ENCODE measurements at regions not wholly inside any gene's neighbourhood (a gene's known extent, or its start where the extent isn't known, plus 50 kb on each side); places are given as distances from the start of the nearest gene placed in this dataset.

DNA sequence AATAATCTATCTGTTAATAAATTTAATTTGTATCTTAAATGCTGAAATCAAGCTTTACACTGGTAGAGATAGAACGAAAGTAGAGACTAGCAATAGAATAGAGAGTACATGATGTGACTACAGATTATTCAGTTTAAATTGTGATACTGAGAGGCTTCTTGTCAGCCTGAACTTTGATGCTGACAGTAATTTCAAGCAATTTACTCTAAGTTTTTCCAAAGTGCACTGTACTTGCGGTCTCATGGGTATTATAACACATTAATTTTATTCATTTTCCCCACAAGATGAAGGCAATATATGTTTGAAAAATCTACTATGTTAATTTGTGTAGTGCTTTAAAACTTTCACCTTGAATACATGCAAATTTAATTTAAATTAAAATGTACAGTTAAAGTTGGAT is 914.0 kb upstream of the FBXO33 start:
- peaks cover 12% of the 10 kb centered on the region for H3K9me3 Mint-ChIP-seq
- TF ChIP-seq, protein P1, sequence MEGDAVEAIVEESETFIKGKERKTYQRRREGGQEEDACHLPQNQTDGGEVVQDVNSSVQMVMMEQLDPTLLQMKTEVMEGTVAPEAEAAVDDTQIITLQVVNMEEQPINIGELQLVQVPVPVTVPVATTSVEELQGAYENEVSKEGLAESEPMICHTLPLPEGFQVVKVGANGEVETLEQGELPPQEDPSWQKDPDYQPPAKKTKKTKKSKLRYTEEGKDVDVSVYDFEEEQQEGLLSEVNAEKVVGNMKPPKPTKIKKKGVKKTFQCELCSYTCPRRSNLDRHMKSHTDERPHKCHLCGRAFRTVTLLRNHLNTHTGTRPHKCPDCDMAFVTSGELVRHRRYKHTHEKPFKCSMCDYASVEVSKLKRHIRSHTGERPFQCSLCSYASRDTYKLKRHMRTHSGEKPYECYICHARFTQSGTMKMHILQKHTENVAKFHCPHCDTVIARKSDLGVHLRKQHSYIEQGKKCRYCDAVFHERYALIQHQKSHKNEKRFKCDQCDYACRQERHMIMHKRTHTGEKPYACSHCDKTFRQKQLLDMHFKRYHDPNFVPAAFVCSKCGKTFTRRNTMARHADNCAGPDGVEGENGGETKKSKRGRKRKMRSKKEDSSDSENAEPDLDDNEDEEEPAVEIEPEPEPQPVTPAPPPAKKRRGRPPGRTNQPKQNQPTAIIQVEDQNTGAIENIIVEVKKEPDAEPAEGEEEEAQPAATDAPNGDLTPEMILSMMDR (conservative IDR thresholded peaks at IDR 0.05) = no peak
- peak overlapping the region; percentile 92 for H3K4me3 Mint-ChIP-seq
- Histone ChIP-seq H3K27ac (ENCODE audit: low read depth, low read length) (no peak overlapping the region), H3K9ac (ENCODE audit: extremely low read depth, low read length, poor library complexity, severe bottlenecking) (no peak overlapping the region), H3K4me1 (ENCODE audit: control insufficient read depth, insufficient read depth, low read length) (no peaks in the 10 kb centered on the region), H3K36me3 (ENCODE audit: control insufficient read depth, insufficient read depth, low read length) (no peaks in the 10 kb centered on the region), H3K4me3 (ENCODE audit: low read length) (no peak overlapping the region), H3K9me3 (ENCODE audit: control insufficient read depth, low read length) (no peaks in the 10 kb centered on the region), H3K27me3 (ENCODE audit: control insufficient read depth, insufficient read depth, low read length, poor library complexity, severe bottlenecking) (no peaks in the 10 kb centered on the region)
- H3K27ac Mint-ChIP-seq = no peak overlapping the region
- no peaks in the 10 kb centered on the region for H3K27me3 Mint-ChIP-seq (ENCODE audit: insufficient read depth)
- 88 to 100% methylated on average over 1 to 2 of the region's 2 CpGs for WGBS, 2 experiments (ENCODE audit: insufficient coverage in 1 of 2, insufficient read length in 1 of 2)
- H3K4me1 Mint-ChIP-seq = peaks cover 9% of the 10 kb centered on the region
- H3K36me3 Mint-ChIP-seq (ENCODE audit: low read depth) = no peaks in the 10 kb centered on the region
- no peak for DNase-seq

DNA sequence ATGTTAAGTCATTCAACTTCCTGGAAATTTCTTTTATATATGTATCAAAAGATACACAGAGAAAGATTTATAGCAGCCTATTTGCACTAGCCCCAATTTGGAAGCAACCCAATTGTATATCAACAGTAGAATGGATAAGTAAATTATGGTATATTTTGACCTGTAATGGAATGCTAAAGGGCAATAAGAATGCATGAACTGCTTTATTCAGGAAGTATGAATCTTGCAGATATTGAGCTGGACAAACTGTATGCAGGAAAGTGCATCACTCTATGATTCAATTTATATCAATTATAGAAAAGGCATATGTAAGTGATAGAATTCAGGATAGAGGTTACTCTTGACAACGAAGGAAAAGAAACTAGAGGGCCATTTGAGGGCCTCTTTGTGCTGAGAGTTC is 913.1 kb upstream of the FBXO33 start:
- Histone ChIP-seq H3K27me3 (ENCODE audit: control insufficient read depth, insufficient read depth, low read length, poor library complexity, severe bottlenecking) (no peaks in the 10 kb centered on the region), H3K4me3 (ENCODE audit: low read length) (no peak overlapping the region), H3K27ac (ENCODE audit: low read depth, low read length) (no peak overlapping the region), H3K9ac (ENCODE audit: extremely low read depth, low read length, poor library complexity, severe bottlenecking) (no peak overlapping the region), H3K9me3 (ENCODE audit: control insufficient read depth, low read length) (no peaks in the 10 kb centered on the region), H3K4me1 (ENCODE audit: control insufficient read depth, insufficient read depth, low read length) (no peaks in the 10 kb centered on the region), H3K36me3 (ENCODE audit: control insufficient read depth, insufficient read depth, low read length) (no peaks in the 10 kb centered on the region)
- 100% methylated on average over 1 of the region's 1 CpG; no CpG with 5 or more reads in 1 of the 2 experiments for WGBS, 2 experiments (ENCODE audit: insufficient coverage in 1 of 2, insufficient read length in 1 of 2)
- Mint-ChIP-seq H3K27me3 (ENCODE audit: insufficient read depth) (no peaks in the 10 kb centered on the region), H3K36me3 (ENCODE audit: low read depth) (no peaks in the 10 kb centered on the region), H3K27ac (no peak overlapping the region), H3K4me1 (peaks cover 9% of the 10 kb centered on the region), H3K9me3 (peaks cover 10% of the 10 kb centered on the region), H3K4me3 (no peak overlapping the region)
- TF ChIP-seq, protein P1 (conservative IDR thresholded peaks at IDR 0.05) = no peak
- no peak for DNase-seq

DNA sequence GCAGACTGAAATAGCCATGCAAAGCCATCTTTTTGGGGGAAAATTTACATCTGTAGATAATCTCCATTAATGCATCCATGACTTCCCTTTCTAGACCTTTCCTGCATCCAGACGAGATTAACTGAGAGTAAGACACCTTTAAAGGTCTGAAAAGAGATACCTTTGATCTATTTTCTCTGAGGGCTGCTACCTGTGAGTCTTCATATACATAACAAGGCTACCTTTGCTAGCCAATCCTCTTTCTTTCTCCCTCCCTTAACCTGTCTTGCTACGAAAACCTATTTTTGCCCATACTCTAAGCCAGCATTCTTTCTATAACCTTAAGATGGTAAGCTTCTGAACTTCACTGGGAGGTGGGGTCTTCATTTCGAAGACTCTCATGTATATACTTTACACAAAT is 908.5 kb upstream of the FBXO33 start:
- DNase-seq = no peak
- no peaks in the 10 kb centered on the region for H3K4me1 Mint-ChIP-seq
- H3K27me3 ChIP-seq (ENCODE audit: control insufficient read depth, insufficient read depth, low read length, poor library complexity, severe bottlenecking) = no peaks in the 10 kb centered on the region
- 92 to 100% methylated on average over 2 to 3 of the region's 3 CpGs for WGBS, 2 experiments (ENCODE audit: insufficient coverage in 1 of 2, insufficient read length in 1 of 2)
- no peaks in the 10 kb centered on the region for H3K36me3 Mint-ChIP-seq (ENCODE audit: low read depth)
- peaks cover 3% of the 10 kb centered on the region for H3K9me3 Mint-ChIP-seq
- no peaks in the 10 kb centered on the region for H3K27me3 Mint-ChIP-seq (ENCODE audit: insufficient read depth)
- H3K4me3 ChIP-seq (ENCODE audit: low read length) = no peak overlapping the region
- TF ChIP-seq, protein P1 (conservative IDR thresholded peaks at IDR 0.05) = no peak
- H3K4me3 Mint-ChIP-seq = no peak overlapping the region
- no peaks in the 10 kb centered on the region for H3K9me3 ChIP-seq (ENCODE audit: control insufficient read depth, low read length)
- H3K4me1 ChIP-seq (ENCODE audit: control insufficient read depth, insufficient read depth, low read length) = no peaks in the 10 kb centered on the region
- no peak overlapping the region for H3K27ac Mint-ChIP-seq
- no peak overlapping the region for H3K27ac ChIP-seq (ENCODE audit: low read depth, low read length)
- H3K9ac ChIP-seq (ENCODE audit: extremely low read depth, low read length, poor library complexity, severe bottlenecking) = no peak overlapping the region
- H3K36me3 ChIP-seq (ENCODE audit: control insufficient read depth, insufficient read depth, low read length) = no peaks in the 10 kb centered on the region
